ENCODE measurements at regions not wholly inside any gene's neighbourhood (a gene's known extent, or its start where the extent isn't known, plus 50 kb on each side); places are given as distances from the start of the nearest gene placed in this dataset.

DNA sequence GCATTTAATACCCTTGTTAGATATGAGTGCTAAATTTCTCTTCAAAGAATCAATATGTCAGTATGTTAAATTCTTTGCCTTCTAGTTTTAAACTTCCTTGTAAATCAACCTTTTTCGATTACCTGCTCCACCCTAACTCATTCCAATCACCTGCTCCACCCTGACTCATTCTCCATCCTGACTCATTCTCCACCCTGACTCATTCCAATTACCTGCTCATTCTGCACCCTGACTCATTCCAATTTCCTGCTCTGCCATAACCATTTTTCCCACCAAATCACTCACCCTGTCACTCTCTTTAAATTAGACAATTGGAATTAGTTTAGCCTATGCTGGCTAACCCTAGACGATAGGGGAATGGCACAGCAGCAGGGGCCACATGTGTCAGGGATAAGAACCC, 519.5 kb upstream of the LRRC4C start:
- no peak for DNase-seq (ENCODE audit: low read depth)
- TF ChIP-seq, protein P1, sequence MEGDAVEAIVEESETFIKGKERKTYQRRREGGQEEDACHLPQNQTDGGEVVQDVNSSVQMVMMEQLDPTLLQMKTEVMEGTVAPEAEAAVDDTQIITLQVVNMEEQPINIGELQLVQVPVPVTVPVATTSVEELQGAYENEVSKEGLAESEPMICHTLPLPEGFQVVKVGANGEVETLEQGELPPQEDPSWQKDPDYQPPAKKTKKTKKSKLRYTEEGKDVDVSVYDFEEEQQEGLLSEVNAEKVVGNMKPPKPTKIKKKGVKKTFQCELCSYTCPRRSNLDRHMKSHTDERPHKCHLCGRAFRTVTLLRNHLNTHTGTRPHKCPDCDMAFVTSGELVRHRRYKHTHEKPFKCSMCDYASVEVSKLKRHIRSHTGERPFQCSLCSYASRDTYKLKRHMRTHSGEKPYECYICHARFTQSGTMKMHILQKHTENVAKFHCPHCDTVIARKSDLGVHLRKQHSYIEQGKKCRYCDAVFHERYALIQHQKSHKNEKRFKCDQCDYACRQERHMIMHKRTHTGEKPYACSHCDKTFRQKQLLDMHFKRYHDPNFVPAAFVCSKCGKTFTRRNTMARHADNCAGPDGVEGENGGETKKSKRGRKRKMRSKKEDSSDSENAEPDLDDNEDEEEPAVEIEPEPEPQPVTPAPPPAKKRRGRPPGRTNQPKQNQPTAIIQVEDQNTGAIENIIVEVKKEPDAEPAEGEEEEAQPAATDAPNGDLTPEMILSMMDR (conservative IDR thresholded peaks at IDR 0.05; ENCODE audit: low read depth, low read length) = no peak
- no peak overlapping the region for H3K4me3 ChIP-seq (ENCODE audit: low read depth, low read length)

DNA sequence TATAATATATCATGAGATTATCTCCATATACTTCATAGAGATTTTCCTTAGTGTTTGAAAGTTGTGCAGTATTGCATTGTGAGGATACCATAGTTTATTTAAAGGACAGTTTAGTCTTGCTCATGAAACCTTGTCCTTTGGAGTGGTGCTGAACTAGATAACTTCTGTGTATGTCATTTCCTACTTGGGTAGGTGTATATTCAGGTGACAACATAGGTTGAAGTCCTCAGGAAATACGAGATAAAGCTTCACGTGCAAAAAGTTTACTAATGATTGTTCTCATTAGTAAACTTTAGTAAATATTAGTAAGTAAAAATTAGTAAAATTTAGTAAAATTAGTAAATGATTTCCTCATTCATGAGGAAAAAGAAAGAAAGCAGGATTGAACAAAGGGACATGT, 521.3 kb upstream of the LRRC4C start:
- TF ChIP-seq, protein P1 (conservative IDR thresholded peaks at IDR 0.05; ENCODE audit: low read depth, low read length) = no peak
- DNase-seq (ENCODE audit: low read depth) = no peak
- no peak overlapping the region for H3K4me3 ChIP-seq (ENCODE audit: low read depth, low read length)

DNA sequence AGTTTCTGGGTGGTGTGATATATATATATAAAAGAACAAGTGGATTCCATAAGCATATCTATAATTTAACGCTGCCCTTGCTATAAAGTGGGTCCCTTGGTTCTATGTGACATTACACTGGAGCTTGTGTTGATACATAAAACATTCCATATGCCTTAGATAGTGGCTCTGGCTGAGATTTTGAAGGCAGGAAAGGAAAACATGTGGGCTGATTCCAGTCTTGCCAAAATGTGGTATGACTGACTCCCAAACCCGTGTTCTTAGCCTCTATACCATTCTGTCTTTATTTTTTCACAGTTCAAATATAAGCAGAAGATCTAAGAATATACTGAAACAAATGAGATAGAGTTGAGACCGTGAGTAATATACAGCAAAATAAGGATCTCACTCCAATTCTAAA, 522.8 kb upstream of the LRRC4C start:
- DNase-seq (ENCODE audit: low read depth) = no peak
- no peak overlapping the region for H3K4me3 ChIP-seq (ENCODE audit: low read depth, low read length)
- TF ChIP-seq, protein P1 (conservative IDR thresholded peaks at IDR 0.05; ENCODE audit: low read depth, low read length) = no peak

DNA sequence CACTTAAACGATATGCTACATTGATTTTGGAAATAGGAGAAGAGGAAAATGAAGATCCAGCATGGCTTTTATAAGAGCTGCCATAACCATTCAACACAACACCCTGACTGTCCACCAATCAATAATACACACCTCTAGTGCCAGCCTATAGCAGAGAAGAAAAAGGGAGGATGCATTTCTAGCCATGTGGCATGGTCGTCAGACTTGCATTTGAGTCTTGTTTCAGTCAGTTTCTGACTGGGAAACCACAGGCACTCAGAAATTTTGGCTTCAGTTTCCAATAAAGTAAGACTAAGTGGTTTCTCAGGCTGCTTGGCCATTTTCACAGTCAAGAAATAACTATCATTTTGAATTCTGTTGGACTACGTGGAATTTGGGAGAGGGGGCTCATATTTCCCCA, 523.5 kb upstream of the LRRC4C start:
- DNase-seq (ENCODE audit: low read depth) = no peak
- TF ChIP-seq, protein P1 (conservative IDR thresholded peaks at IDR 0.05; ENCODE audit: low read depth, low read length) = no peak
- H3K4me3 ChIP-seq (ENCODE audit: low read depth, low read length) = no peak overlapping the region

DNA sequence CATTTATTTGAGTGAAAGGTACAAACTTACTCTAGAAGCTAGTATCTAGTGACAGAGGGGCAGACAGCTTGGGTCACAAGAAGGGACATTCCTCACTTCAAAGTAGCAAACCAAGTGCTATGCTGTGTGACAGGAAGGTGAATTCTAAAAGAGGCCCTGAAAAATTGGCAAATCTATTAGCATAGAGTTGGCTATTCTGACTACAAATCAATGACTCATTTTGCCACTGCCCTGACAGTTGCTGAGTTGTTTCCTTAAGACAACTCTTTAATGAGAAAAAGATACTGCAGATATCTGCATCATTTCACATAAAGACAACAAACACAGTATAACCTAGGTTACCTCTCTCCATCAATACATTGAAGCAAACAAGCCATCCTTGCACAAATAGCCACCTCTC, 524.0 kb upstream of the LRRC4C start:
- no peak for DNase-seq (ENCODE audit: low read depth)

DNA sequence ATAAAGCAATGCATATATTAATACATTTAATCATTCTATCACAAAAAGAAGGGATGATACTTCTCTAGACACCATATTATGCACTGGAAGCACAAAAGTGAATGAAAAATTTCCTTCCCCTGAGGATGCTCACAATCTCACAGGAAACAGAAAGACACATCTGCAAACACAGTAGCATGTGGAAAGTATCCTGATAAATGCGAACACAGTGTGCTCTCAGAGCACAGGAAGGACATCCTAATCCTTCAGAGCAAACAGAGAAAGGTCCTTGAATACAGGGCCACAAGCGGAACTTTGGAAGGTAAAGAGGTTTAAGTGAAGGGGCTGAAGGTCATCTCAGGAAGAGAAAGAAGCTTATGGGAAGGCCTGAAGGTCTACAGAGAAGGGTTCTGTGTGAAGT, 524.6 kb upstream of the LRRC4C start:
- TF ChIP-seq, protein P1 (conservative IDR thresholded peaks at IDR 0.05; ENCODE audit: low read depth, low read length) = no peak
- DNase-seq (ENCODE audit: low read depth) = no peak
- no peak overlapping the region for H3K4me3 ChIP-seq (ENCODE audit: low read depth, low read length)

More for the DNA sequence above, 524.0 kb upstream of the LRRC4C start:
- no peak overlapping the region for H3K4me3 ChIP-seq (ENCODE audit: low read depth, low read length)
- TF ChIP-seq, protein P1 (conservative IDR thresholded peaks at IDR 0.05; ENCODE audit: low read depth, low read length) = no peak

DNA sequence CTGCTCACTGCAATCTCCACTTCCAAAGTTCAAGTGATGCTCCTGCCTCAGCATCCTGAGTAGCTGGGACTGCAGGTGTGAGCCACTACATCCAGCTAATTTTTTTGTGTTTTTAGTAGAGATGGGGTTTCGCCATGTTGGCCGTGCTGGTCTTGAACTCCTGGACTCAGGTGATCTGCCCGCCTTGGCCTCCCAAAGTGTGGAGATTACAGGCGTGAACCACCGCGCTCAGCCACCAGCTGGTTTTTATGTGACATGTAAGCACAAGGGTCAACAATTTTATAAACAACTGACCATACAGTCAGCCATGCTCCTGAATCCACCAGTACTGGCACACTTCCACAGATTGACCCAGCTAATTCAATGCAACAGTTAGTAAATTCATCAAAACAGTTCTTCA, 526.3 kb upstream of the LRRC4C start:
- TF ChIP-seq, protein P1 (conservative IDR thresholded peaks at IDR 0.05; ENCODE audit: low read depth, low read length) = no peak
- H3K4me3 ChIP-seq (ENCODE audit: low read depth, low read length) = no peak overlapping the region
- DNase-seq (ENCODE audit: low read depth) = no peak
